ENCODE measurements at regions not wholly inside any gene's neighbourhood (a gene's known extent, or its start where the extent isn't known, plus 50 kb on each side); places are given as distances from the start of the nearest gene placed in this dataset.

- TF ChIP-seq, protein P1, sequence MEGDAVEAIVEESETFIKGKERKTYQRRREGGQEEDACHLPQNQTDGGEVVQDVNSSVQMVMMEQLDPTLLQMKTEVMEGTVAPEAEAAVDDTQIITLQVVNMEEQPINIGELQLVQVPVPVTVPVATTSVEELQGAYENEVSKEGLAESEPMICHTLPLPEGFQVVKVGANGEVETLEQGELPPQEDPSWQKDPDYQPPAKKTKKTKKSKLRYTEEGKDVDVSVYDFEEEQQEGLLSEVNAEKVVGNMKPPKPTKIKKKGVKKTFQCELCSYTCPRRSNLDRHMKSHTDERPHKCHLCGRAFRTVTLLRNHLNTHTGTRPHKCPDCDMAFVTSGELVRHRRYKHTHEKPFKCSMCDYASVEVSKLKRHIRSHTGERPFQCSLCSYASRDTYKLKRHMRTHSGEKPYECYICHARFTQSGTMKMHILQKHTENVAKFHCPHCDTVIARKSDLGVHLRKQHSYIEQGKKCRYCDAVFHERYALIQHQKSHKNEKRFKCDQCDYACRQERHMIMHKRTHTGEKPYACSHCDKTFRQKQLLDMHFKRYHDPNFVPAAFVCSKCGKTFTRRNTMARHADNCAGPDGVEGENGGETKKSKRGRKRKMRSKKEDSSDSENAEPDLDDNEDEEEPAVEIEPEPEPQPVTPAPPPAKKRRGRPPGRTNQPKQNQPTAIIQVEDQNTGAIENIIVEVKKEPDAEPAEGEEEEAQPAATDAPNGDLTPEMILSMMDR (IDR thresholded peaks at IDR 0.05), result no peak
- no peak for TF ChIP-seq TCF7L2 (IDR thresholded peaks at IDR 0.05; ENCODE audit: low read depth, low read length)
- TF ChIP-seq, protein P2, sequence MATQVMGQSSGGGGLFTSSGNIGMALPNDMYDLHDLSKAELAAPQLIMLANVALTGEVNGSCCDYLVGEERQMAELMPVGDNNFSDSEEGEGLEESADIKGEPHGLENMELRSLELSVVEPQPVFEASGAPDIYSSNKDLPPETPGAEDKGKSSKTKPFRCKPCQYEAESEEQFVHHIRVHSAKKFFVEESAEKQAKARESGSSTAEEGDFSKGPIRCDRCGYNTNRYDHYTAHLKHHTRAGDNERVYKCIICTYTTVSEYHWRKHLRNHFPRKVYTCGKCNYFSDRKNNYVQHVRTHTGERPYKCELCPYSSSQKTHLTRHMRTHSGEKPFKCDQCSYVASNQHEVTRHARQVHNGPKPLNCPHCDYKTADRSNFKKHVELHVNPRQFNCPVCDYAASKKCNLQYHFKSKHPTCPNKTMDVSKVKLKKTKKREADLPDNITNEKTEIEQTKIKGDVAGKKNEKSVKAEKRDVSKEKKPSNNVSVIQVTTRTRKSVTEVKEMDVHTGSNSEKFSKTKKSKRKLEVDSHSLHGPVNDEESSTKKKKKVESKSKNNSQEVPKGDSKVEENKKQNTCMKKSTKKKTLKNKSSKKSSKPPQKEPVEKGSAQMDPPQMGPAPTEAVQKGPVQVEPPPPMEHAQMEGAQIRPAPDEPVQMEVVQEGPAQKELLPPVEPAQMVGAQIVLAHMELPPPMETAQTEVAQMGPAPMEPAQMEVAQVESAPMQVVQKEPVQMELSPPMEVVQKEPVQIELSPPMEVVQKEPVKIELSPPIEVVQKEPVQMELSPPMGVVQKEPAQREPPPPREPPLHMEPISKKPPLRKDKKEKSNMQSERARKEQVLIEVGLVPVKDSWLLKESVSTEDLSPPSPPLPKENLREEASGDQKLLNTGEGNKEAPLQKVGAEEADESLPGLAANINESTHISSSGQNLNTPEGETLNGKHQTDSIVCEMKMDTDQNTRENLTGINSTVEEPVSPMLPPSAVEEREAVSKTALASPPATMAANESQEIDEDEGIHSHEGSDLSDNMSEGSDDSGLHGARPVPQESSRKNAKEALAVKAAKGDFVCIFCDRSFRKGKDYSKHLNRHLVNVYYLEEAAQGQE (IDR thresholded peaks at IDR 0.05; ENCODE audit: insufficient read depth in 1 of 2, low read depth in 2 of 2, low read length in 1 of 2), result no peak
- TF ChIP-seq POLR2AphosphoS5 (IDR thresholded peaks at IDR 0.05; ENCODE audit: low read depth, low read length), result no peak
- TF ChIP-seq SIN3A (IDR thresholded peaks at IDR 0.05; ENCODE audit: borderline replicate concordance, insufficient read depth, low read depth, low read length), result no peak
Observed at GRCh38 chr3:71876135-71877105, 91.5 kb upstream of the PROK2 start.
